ENCODE measurements at regions not wholly inside any gene's neighbourhood (a gene's known extent, or its start where the extent isn't known, plus 50 kb on each side); places are given as distances from the start of the nearest gene placed in this dataset.

DNA sequence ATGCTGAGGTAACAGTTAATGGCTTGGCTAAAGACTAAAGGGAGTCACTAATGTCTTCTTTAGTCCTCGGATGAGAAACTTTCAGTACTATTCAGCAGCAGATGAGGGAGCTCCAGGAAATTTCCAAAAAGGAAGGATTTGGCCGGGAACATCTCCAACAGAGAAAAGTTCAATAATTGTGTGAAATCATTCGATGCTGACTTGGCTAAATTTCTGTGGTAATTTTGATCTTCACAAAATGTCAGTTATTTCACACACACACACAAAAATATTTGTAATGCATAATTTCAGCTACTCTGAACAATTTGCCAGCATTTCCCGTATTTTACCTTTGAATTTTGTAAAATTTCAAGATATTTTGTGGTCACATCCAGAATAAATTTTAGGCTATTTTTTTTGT is 462.8 kb upstream of the MDFIC2 start:
- intact Hi-C loops (cut with micrococcal nuclease): no loop called here
- POLR2A ChIA-PET: no interaction called here
- CTCF ChIA-PET: interaction anchor here (0.7 kb wide), 1 partner anchor 999 kb away, joined by 4 read pairs; no protein-coding TSS in a partner anchor
- peaks cover 52% of the 10 kb centered on the region for H3K27me3 Mint-ChIP-seq (ENCODE audit: insufficient read depth, unreplicated experiment)
- TF ChIP-seq, protein P1, sequence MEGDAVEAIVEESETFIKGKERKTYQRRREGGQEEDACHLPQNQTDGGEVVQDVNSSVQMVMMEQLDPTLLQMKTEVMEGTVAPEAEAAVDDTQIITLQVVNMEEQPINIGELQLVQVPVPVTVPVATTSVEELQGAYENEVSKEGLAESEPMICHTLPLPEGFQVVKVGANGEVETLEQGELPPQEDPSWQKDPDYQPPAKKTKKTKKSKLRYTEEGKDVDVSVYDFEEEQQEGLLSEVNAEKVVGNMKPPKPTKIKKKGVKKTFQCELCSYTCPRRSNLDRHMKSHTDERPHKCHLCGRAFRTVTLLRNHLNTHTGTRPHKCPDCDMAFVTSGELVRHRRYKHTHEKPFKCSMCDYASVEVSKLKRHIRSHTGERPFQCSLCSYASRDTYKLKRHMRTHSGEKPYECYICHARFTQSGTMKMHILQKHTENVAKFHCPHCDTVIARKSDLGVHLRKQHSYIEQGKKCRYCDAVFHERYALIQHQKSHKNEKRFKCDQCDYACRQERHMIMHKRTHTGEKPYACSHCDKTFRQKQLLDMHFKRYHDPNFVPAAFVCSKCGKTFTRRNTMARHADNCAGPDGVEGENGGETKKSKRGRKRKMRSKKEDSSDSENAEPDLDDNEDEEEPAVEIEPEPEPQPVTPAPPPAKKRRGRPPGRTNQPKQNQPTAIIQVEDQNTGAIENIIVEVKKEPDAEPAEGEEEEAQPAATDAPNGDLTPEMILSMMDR (IDR thresholded peaks at IDR 0.05; ENCODE audit: unreplicated experiment): no peak
- H3K4me3 Mint-ChIP-seq (ENCODE audit: unreplicated experiment): no peak overlapping the region
- BruUV-seq (replicated peaks): no TSS peak
- no peaks in the 10 kb centered on the region for H3K9me3 Mint-ChIP-seq (ENCODE audit: unreplicated experiment)
- H3K27ac Mint-ChIP-seq (ENCODE audit: low read depth, unreplicated experiment): no peak overlapping the region
- no peaks in the 10 kb centered on the region for H3K36me3 Mint-ChIP-seq (ENCODE audit: insufficient read depth, unreplicated experiment)
- no peaks in the 10 kb centered on the region for H3K4me1 Mint-ChIP-seq (ENCODE audit: insufficient read depth, unreplicated experiment)
- no peak for DNase-seq (ENCODE audit: unreplicated experiment)

DNA sequence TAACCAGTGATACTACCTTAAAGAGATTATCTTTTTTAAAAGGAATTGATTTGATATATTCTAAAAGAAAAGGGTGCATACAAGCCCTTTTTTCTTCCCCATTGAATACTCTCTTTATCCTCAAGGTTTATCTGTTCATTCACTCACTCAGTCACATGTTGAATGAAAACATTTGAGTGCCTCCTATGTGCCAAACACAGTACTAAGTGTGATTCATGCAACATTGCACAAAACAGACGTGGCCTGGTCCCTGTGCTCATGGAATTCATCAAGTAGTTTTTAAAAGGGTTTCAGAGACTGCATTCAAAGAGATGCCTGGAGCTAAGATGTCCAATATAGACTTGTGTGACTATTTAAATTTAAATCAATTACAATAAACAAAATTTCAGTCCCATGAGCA is 462.2 kb upstream of the MDFIC2 start:
- Mint-ChIP-seq H3K27me3 (ENCODE audit: insufficient read depth, unreplicated experiment) (peaks cover 59% of the 10 kb centered on the region), H3K27ac (ENCODE audit: low read depth, unreplicated experiment) (no peak overlapping the region), H3K9me3 (ENCODE audit: unreplicated experiment) (no peaks in the 10 kb centered on the region), H3K4me1 (ENCODE audit: insufficient read depth, unreplicated experiment) (no peaks in the 10 kb centered on the region), H3K36me3 (ENCODE audit: insufficient read depth, unreplicated experiment) (no peaks in the 10 kb centered on the region), H3K4me3 (ENCODE audit: unreplicated experiment) (no peak overlapping the region)
- intact Hi-C loops (cut with micrococcal nuclease): no loop called here
- TF ChIP-seq, protein P1 (IDR thresholded peaks at IDR 0.05; ENCODE audit: unreplicated experiment): no peak
- DNase-seq (ENCODE audit: unreplicated experiment): no peak
- POLR2A ChIA-PET: no interaction called here
- CTCF ChIA-PET: interaction anchor here (0.7 to 0.8 kb wide), 2 partner anchors 998 to 1858 kb away, joined by 3 to 4 read pairs; no protein-coding TSS in a partner anchor
- BruUV-seq (replicated peaks): no TSS peak

DNA sequence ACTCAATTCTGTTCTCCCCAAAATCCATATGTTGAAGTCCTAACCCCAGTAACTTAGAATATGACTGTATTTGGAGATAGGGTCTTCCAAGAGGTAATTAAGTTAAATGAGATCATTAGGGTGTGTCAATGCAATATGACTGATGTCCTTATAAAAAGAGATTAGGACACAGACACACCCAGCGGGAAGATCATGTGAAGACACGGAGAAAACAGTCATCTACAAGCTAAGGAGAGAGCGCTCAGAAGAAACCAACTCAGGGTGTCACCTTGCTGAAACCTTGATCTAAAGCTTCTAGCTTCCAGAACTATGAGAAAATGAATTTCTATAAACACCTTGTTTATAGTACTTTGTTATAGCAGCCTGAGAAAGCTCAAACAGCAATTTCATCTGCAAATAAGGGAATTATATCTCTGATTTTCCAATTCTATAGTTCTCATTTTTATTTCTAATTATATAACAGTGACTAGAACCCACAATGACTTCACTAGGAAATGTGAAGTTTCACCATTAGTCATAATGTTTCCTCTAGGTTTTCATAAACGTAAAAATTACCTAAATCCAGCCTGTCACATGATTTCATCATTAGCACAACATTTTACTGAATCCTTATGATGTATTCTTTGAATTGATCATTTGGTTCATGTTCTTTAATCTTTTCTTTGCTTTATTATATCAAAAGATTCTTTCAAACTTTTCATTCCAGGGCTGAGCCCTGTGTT is 459.1 kb upstream of the MDFIC2 start:
- Mint-ChIP-seq H3K27ac (ENCODE audit: low read depth, unreplicated experiment) (no peak overlapping the region), H3K9me3 (ENCODE audit: unreplicated experiment) (no peaks in the 10 kb centered on the region), H3K4me1 (ENCODE audit: insufficient read depth, unreplicated experiment) (no peaks in the 10 kb centered on the region), H3K36me3 (ENCODE audit: insufficient read depth, unreplicated experiment) (no peaks in the 10 kb centered on the region), H3K27me3 (ENCODE audit: insufficient read depth, unreplicated experiment) (peaks cover 74% of the 10 kb centered on the region), H3K4me3 (ENCODE audit: unreplicated experiment) (no peak overlapping the region)
- peak; percentile 13 for DNase-seq (ENCODE audit: unreplicated experiment)
- ChIA-PET POLR2A (no interaction called here), CTCF (no interaction called here)
- intact Hi-C loops (cut with micrococcal nuclease): no loop called here
- no TSS peak for BruUV-seq (replicated peaks)
- TF ChIP-seq, protein P1 (IDR thresholded peaks at IDR 0.05; ENCODE audit: unreplicated experiment): no peak

DNA sequence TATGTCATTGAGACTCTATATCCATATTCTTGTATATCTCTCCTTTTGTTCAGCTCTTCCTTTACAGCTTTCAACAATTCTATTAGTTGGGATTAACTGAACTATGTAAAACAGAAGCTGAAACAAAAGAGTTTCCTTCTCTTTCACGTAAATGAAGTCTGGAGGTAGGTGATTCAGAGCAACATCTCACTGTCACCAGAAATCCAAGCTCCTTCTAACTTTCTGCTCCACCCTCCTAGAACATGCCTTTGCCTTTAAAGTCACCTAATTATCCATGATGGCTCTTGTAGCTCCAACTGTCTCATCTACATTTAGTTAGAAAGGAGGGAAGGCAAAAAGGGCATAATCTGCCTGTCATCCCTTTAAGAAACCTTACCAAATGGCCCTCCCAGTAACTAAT is 458.2 kb upstream of the MDFIC2 start:
- peaks cover 77% of the 10 kb centered on the region for H3K27me3 Mint-ChIP-seq (ENCODE audit: insufficient read depth, unreplicated experiment)
- H3K4me3 Mint-ChIP-seq (ENCODE audit: unreplicated experiment): no peak overlapping the region
- ChIA-PET CTCF (no interaction called here), POLR2A (no interaction called here)
- no TSS peak for BruUV-seq (replicated peaks)
- H3K9me3 Mint-ChIP-seq (ENCODE audit: unreplicated experiment): no peaks in the 10 kb centered on the region
- intact Hi-C loops (cut with micrococcal nuclease): no loop called here
- TF ChIP-seq, protein P1 (IDR thresholded peaks at IDR 0.05; ENCODE audit: unreplicated experiment): no peak
- no peaks in the 10 kb centered on the region for H3K4me1 Mint-ChIP-seq (ENCODE audit: insufficient read depth, unreplicated experiment)
- no peaks in the 10 kb centered on the region for H3K36me3 Mint-ChIP-seq (ENCODE audit: insufficient read depth, unreplicated experiment)
- no peak overlapping the region for H3K27ac Mint-ChIP-seq (ENCODE audit: low read depth, unreplicated experiment)
- no peak for DNase-seq (ENCODE audit: unreplicated experiment)
